Endothelial cell of umbilical vein (primary cell): ENCODE measurements at regions not wholly inside any gene's neighbourhood (a gene's known extent, or its start where the extent isn't known, plus 50 kb on each side); places are given as distances from the start of the nearest gene placed in this dataset.

Source experiments
- BruUV-seq: library from RNA; stranded (reverse); fragments of 400-500 nt; replicated peaks from 2 replicates; lab custom pipeline; 2021; lab: Mats Ljungman, UMichigan
- CTCF ChIA-PET: fragments of 300-600, 350-600 bp; sonication (Branson Sonifier 250); formaldehyde crosslinking; loops from one replicate; lab custom pipeline; 2021; ENCODE audit warnings: antibody characterized with exemption, inconsistent platforms; lab: Charles Lee
- POLR2A ChIA-PET: fragments of 300-600, 350-600 bp; sonication (Branson Sonifier 250); formaldehyde crosslinking; loops from one replicate; lab custom pipeline; 2021; ENCODE audit warnings: antibody characterized with exemption, inconsistent platforms; lab: Charles Lee
- DNase-seq: peaks from one replicate; pipeline ENCODE4 v3.0.0-alpha.2; 2011; ENCODE audit warnings: low read depth, low spot score
- FAIRE-seq: peaks from 2 replicates; lab custom pipeline; 2011; peaks lifted over from hg19 to GRCh38; lab: Jason Lieb, UNC
- H2AFZ ChIP-seq: 2 replicates; pipeline ENCODE4 v1.6.0; 2012; ENCODE audit warnings: low read depth, low read length, control low read depth, inconsistent platforms
- H3K27ac ChIP-seq: 2 replicates; pipeline ENCODE4 v1.5.1; 2011; ENCODE audit warnings: low read depth, mild to moderate bottlenecking, control low read depth, low read length, moderate library complexity; ENCODE audit not compliant: insufficient read depth
- H3K27me3 ChIP-seq, 2 experiments: 2 replicates each; pipeline versions ENCODE4 v1.6.0 to v1.6.1; 2011; ENCODE audit warnings: low read length in 2 of 2, mixed read lengths in 1 of 2; ENCODE audit not compliant: control insufficient read depth in 2 of 2, insufficient read depth in 2 of 2
- H3K36me3 ChIP-seq, 2 experiments: 2 replicates in 1 of 2; 3 replicates in 1 of 2; pipeline ENCODE4 v1.5.1; 2011; ENCODE audit warnings: low read length in 2 of 2, mild to moderate bottlenecking in 1 of 2, moderate library complexity in 1 of 2; ENCODE audit not compliant: control insufficient read depth in 2 of 2, insufficient read depth in 2 of 2; ENCODE audit errors: extremely low read depth in 1 of 2
- H3K4me1 ChIP-seq: 3 replicates; pipeline ENCODE4 v1.5.1; 2011; ENCODE audit warnings: mild to moderate bottlenecking, low read length; ENCODE audit not compliant: control insufficient read depth, insufficient read depth; ENCODE audit errors: extremely low read depth
- H3K4me2 ChIP-seq: 2 replicates; pipeline ENCODE4 v1.6.1; 2011; ENCODE audit warnings: low read length, control low read depth, mixed read lengths; ENCODE audit not compliant: insufficient read depth
- H3K4me3 ChIP-seq, 3 experiments: fragments of 200-600 bp in 1 of 3; sonication (generic), shearing (Covaris generic) in 1 of 3; replicated peaks in 1 of 3; 2 replicates each; pipeline ENCODE4 v1.5.1; 2011 to 2016; ENCODE audit warnings: control low read depth in 3 of 3, low read length in 3 of 3, mild to moderate bottlenecking in 2 of 3, inconsistent platforms in 1 of 3, low read depth in 1 of 3, moderate library complexity in 1 of 3; ENCODE audit not compliant: insufficient read depth in 1 of 3
- H3K79me2 ChIP-seq: 2 replicates; pipeline ENCODE4 v1.6.0; 2012; ENCODE audit warnings: low read length, inconsistent platforms; ENCODE audit not compliant: control insufficient read depth, insufficient read depth
- H3K9ac ChIP-seq: replicated peaks from 2 replicates; pipeline ENCODE3; 2011; ENCODE audit warnings: low read length, control low read depth; ENCODE audit not compliant: insufficient read depth; ENCODE audit errors: extremely low read depth
- H3K9me1 ChIP-seq: replicated peaks from 3 replicates; pipeline ENCODE4 v1.6.0; 2011; ENCODE audit warnings: mild to moderate bottlenecking, low read length; ENCODE audit not compliant: control insufficient read depth, insufficient read depth; ENCODE audit errors: extremely low read depth
- H3K9me3 ChIP-seq: replicated peaks from 2 replicates; pipeline ENCODE4 v1.5.1; 2012; ENCODE audit warnings: low read length, inconsistent platforms; ENCODE audit not compliant: control insufficient read depth, insufficient read depth
- H4K20me1 ChIP-seq: replicated peaks from 2 replicates; pipeline ENCODE3; 2011; ENCODE audit warnings: mild to moderate bottlenecking, low read length; ENCODE audit not compliant: control insufficient read depth, insufficient read depth; ENCODE audit errors: extremely low read depth
- EZH2 ChIP-seq: IDR thresholded peaks from 2 replicates; pipeline ENCODE4 v1.6.1; 2012; ENCODE audit warnings: borderline replicate concordance, low read depth, mild to moderate bottlenecking, moderate library complexity, low read length, inconsistent platforms; ENCODE audit not compliant: severe bottlenecking
- FOS ChIP-seq: IDR thresholded peaks from 2 replicates; pipeline ENCODE4 v1.6.1; 2011; ENCODE audit warnings: mild to moderate bottlenecking, low read length, moderate library complexity, borderline replicate concordance; ENCODE audit not compliant: insufficient read depth
- GATA2 ChIP-seq: IDR thresholded peaks from 2 replicates; pipeline ENCODE4 v1.7.0; 2011; ENCODE audit warnings: low read depth, mild to moderate bottlenecking, moderate library complexity, mixed read lengths, low read length; ENCODE audit not compliant: insufficient read length, insufficient read depth
- JUN ChIP-seq: IDR thresholded peaks from 2 replicates; pipeline ENCODE4 v1.6.1; 2011; ENCODE audit warnings: borderline replicate concordance, low read depth; ENCODE audit not compliant: insufficient read length, insufficient read depth
- MYC ChIP-seq: IDR thresholded peaks from one replicate; pipeline ENCODE4 v1.6.1; 2011; ENCODE audit warnings: mild to moderate bottlenecking, low read depth, low read length
- POLR2A ChIP-seq: IDR thresholded peaks from 2 replicates; pipeline ENCODE4 v1.6.1; 2012; ENCODE audit warnings: low read depth, mild to moderate bottlenecking, control low read depth, low read length
- POLR2AphosphoS5 ChIP-seq: IDR thresholded peaks from 2 replicates; pipeline ENCODE4 v1.6.1; 2012; ENCODE audit warnings: low read depth, mild to moderate bottlenecking, control low read depth, low read length, moderate library complexity; ENCODE audit not compliant: insufficient read depth
- dilution Hi-C: fragments of 300-500 bp; cut with MboI; formaldehyde crosslinking; loops from one replicate; pipeline ENCODE4 v1.15.0; 2019; ENCODE audit warnings: low sequenced_read_pairs; ENCODE audit not compliant: extremely low pct_ligation_motif_present
- intact Hi-C: fragments of 100-400 bp; cut with micrococcal nuclease; formaldehyde crosslinking; loops from one replicate; pipeline ENCODE4 v1.10.0; 2022
- TF ChIP-seq, protein P1 (sequence below): IDR thresholded peaks from 2 replicates; pipeline ENCODE4 v1.6.1; 2011; ENCODE audit not compliant: insufficient read depth, insufficient read length
- TF ChIP-seq, protein P2 (sequence below), 2 donors: IDR thresholded peaks; 1 replicate in 1 of 2; 2 replicates in 1 of 2; pipeline ENCODE4 v1.5.1; 2011; ENCODE audit warnings: low read length in 2 of 2, mild to moderate bottlenecking in 2 of 2, moderate library complexity in 2 of 2, control low read depth in 1 of 2, inconsistent platforms in 1 of 2, low read depth in 1 of 2; ENCODE audit not compliant: insufficient read depth in 1 of 2; ENCODE audit errors: extremely low read depth in 1 of 2

DNA sequence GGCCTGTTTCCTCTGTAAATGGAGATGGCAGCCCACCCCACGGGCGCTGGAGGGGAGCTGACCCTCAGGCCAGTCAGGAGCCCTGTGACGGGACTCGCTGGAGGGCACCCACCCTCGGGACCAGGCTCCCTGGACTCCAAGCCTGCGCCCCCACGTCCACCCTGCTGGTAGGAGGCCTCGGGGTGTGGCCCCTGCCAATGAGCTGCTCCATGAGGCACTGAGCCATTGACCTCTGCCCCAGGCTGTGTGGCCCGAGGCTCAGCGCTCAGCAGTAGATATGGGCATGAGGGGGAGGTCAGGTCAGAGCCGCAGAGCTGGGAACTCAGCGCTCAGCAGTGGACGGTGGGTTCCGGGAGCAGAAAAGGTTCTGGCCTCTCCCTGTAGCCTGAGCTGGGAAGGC lies 52.3 kb upstream of the EGFL7 start:
- Histone ChIP-seq H3K79me2 (no peaks in the 10 kb centered on the region), H2AFZ (no peak overlapping the region), H3K9me3 (no peaks in the 10 kb centered on the region), H3K9me1 (no peaks in the 10 kb centered on the region), H4K20me1 (no peaks in the 10 kb centered on the region), H3K9ac (no peak overlapping the region), H3K27ac (no peak overlapping the region), H3K27me3 (no peaks in the 10 kb centered on the region), H3K4me1 (peaks cover 19% of the 10 kb centered on the region), H3K4me2 (no peak overlapping the region), H3K36me3 (no peaks in the 10 kb centered on the region), H3K4me3 (no peak overlapping the region)
- intact Hi-C loops = no loop called here
- no peak for TF ChIP-seq POLR2AphosphoS5
- TF ChIP-seq FOS = no peak
- TF ChIP-seq EZH2 = no peak
- TF ChIP-seq, protein P1, sequence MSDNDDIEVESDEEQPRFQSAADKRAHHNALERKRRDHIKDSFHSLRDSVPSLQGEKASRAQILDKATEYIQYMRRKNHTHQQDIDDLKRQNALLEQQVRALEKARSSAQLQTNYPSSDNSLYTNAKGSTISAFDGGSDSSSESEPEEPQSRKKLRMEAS = no peak
- TF ChIP-seq, protein P2, sequence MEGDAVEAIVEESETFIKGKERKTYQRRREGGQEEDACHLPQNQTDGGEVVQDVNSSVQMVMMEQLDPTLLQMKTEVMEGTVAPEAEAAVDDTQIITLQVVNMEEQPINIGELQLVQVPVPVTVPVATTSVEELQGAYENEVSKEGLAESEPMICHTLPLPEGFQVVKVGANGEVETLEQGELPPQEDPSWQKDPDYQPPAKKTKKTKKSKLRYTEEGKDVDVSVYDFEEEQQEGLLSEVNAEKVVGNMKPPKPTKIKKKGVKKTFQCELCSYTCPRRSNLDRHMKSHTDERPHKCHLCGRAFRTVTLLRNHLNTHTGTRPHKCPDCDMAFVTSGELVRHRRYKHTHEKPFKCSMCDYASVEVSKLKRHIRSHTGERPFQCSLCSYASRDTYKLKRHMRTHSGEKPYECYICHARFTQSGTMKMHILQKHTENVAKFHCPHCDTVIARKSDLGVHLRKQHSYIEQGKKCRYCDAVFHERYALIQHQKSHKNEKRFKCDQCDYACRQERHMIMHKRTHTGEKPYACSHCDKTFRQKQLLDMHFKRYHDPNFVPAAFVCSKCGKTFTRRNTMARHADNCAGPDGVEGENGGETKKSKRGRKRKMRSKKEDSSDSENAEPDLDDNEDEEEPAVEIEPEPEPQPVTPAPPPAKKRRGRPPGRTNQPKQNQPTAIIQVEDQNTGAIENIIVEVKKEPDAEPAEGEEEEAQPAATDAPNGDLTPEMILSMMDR (IDR thresholded peaks at IDR 0.05; ENCODE audit: extremely low read depth in 1 of 2, insufficient read depth in 1 of 2, low read depth in 1 of 2, low read length in 2 of 2) = no peak
- TF ChIP-seq MYC = no peak
- no peak for TF ChIP-seq GATA2
- TF ChIP-seq POLR2A = no peak
- TF ChIP-seq JUN = no peak
- dilution Hi-C loops = no loop called here
- POLR2A ChIA-PET = no interaction called here
- BruUV-seq = no TSS peak
- FAIRE-seq = no peak
- CTCF ChIA-PET = interaction anchor here (2.3 kb wide), 1 partner anchor 123 kb away, joined by 5 read pairs; no protein-coding TSS in a partner anchor
- DNase-seq = no peak
